HCT116 (cell line): ENCODE measurements at regions not wholly inside any gene's neighbourhood (a gene's known extent, or its start where the extent isn't known, plus 50 kb on each side); places are given as distances from the start of the nearest gene placed in this dataset.

Experiments used
- CTCF ChIP-seq, 3 experiments: fragments of 200-600 bp in 1 of 3; sonication (generic) in 1 of 3; IDR thresholded peaks in 2 of 3; conservative IDR thresholded peaks in 1 of 3; 2 replicates each; pipeline ENCODE4 v1.5.1; 2012 to 2017; ENCODE audit warnings: low read depth in 2 of 3, low read length in 2 of 3, antibody characterized with exemption in 1 of 3, borderline replicate concordance in 1 of 3, control low read depth in 1 of 3, mild to moderate bottlenecking in 1 of 3, mixed read lengths in 1 of 3, mixed run types in 1 of 3, moderate library complexity in 1 of 3; ENCODE audit not compliant: insufficient read depth in 1 of 3
- EZH2phosphoT487 ChIP-seq: fragments of 200-600 bp; IDR thresholded peaks from 2 replicates; pipeline ENCODE4 v1.6.1; 2018; ENCODE audit warnings: antibody characterized with exemption, borderline replicate concordance
- MAX ChIP-seq: IDR thresholded peaks from 2 replicates; pipeline ENCODE4 v1.6.1; 2012
- POLR2A ChIP-seq: IDR thresholded peaks from 2 replicates; pipeline ENCODE4 v1.7.0; 2011; ENCODE audit warnings: borderline replicate concordance; ENCODE audit not compliant: insufficient read depth, insufficient read length; ENCODE audit errors: extremely low read depth
- POLR2AphosphoS5 ChIP-seq: IDR thresholded peaks from 2 replicates; pipeline ENCODE4 v1.6.1; 2011; ENCODE audit warnings: mild to moderate bottlenecking, low read depth, low read length, moderate library complexity
- RAD21 ChIP-seq: IDR thresholded peaks from 2 replicates; pipeline ENCODE4 v1.6.1; 2012; ENCODE audit warnings: low read depth, mild to moderate bottlenecking

DNA sequence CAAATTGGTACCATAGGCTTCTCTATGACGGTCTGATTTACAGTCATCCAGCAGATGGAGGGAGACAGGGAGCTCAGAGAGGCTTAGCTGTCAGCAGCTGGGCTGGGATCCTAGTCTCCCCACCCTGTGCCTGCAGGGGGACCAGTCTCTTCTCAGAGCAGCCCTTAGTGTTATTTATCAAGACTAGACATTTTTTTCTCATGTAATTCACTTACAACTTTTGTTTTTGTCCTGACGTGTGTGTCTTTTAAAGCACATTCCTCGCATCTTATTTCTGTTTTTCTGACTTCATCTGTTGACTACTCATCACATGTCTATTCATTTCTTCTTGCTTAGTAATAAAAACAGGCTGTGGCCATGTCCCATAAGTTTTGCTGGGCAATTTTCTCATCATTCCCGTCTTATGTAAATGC, 116.1 kb downstream of the KLF13 start:
- TF ChIP-seq POLR2A = no peak
- 0 out of 6 replicates have a peak, but pooled peaks of 1 of the 3 experiments have one; percentile 9 for TF ChIP-seq CTCF (IDR thresholded peaks at IDR 0.05 in 2 of 3, conservative IDR thresholded peaks at IDR 0.05 in 1 of 3; ENCODE audit: borderline replicate concordance in 1 of 3, insufficient read depth in 1 of 3, low read depth in 2 of 3, low read length in 2 of 3)
- no peak for TF ChIP-seq POLR2AphosphoS5
- TF ChIP-seq MAX = no peak
- TF ChIP-seq RAD21 = no peak
- TF ChIP-seq EZH2phosphoT487 = no peak
